A549 (cell line): ENCODE measurements at regions not wholly inside any gene's neighbourhood (a gene's known extent, or its start where the extent isn't known, plus 50 kb on each side); places are given as distances from the start of the nearest gene placed in this dataset.

Experiments used
- E2F6 ChIP-seq: IDR thresholded peaks from 2 replicates; pipeline ENCODE4 v1.6.1; 2012; ENCODE audit warnings: low read depth, borderline replicate concordance
- POLR2AphosphoS2 ChIP-seq: conservative IDR thresholded peaks from 2 replicates; pipeline ENCODE4 v1.6.1; 2012; ENCODE audit warnings: low read length, improper control_type of control experiment, inconsistent platforms
- TF ChIP-seq, protein P1 (sequence below): fragments of >200 bp; sonication (Bioruptor Twin); formaldehyde crosslinking; IDR thresholded peaks from 3 replicates; pipeline ENCODE4 v1.5.1; 2016
- TF ChIP-seq, protein P2 (sequence below): fragments of 200-600 bp; sonication (generic); IDR thresholded peaks from 2 replicates; pipeline ENCODE4 v1.6.1; 2016; ENCODE audit warnings: antibody characterized with exemption, mild to moderate bottlenecking, moderate library complexity

- TF ChIP-seq, protein P1, sequence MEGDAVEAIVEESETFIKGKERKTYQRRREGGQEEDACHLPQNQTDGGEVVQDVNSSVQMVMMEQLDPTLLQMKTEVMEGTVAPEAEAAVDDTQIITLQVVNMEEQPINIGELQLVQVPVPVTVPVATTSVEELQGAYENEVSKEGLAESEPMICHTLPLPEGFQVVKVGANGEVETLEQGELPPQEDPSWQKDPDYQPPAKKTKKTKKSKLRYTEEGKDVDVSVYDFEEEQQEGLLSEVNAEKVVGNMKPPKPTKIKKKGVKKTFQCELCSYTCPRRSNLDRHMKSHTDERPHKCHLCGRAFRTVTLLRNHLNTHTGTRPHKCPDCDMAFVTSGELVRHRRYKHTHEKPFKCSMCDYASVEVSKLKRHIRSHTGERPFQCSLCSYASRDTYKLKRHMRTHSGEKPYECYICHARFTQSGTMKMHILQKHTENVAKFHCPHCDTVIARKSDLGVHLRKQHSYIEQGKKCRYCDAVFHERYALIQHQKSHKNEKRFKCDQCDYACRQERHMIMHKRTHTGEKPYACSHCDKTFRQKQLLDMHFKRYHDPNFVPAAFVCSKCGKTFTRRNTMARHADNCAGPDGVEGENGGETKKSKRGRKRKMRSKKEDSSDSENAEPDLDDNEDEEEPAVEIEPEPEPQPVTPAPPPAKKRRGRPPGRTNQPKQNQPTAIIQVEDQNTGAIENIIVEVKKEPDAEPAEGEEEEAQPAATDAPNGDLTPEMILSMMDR: no peak
- TF ChIP-seq E2F6 (no peak), POLR2AphosphoS2 (no peak)
- TF ChIP-seq, protein P2, sequence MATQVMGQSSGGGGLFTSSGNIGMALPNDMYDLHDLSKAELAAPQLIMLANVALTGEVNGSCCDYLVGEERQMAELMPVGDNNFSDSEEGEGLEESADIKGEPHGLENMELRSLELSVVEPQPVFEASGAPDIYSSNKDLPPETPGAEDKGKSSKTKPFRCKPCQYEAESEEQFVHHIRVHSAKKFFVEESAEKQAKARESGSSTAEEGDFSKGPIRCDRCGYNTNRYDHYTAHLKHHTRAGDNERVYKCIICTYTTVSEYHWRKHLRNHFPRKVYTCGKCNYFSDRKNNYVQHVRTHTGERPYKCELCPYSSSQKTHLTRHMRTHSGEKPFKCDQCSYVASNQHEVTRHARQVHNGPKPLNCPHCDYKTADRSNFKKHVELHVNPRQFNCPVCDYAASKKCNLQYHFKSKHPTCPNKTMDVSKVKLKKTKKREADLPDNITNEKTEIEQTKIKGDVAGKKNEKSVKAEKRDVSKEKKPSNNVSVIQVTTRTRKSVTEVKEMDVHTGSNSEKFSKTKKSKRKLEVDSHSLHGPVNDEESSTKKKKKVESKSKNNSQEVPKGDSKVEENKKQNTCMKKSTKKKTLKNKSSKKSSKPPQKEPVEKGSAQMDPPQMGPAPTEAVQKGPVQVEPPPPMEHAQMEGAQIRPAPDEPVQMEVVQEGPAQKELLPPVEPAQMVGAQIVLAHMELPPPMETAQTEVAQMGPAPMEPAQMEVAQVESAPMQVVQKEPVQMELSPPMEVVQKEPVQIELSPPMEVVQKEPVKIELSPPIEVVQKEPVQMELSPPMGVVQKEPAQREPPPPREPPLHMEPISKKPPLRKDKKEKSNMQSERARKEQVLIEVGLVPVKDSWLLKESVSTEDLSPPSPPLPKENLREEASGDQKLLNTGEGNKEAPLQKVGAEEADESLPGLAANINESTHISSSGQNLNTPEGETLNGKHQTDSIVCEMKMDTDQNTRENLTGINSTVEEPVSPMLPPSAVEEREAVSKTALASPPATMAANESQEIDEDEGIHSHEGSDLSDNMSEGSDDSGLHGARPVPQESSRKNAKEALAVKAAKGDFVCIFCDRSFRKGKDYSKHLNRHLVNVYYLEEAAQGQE: no peak
Observed at GRCh38 chr9:87255431-87256155, 242.1 kb upstream of the DAPK1 start.
